T-helper 2 cell treated with Interferon-gamma antibody and Interleukin-4, amounts not matched to agents 5 μg/mL and 100 μg/mL, for 36 hours (primary cell): ENCODE measurements at regions not wholly inside any gene's neighbourhood (a gene's known extent, or its start where the extent isn't known, plus 50 kb on each side); places are given as distances from the start of the nearest gene placed in this dataset.

Experiments
- DNase-seq: peaks from one replicate; pipeline ENCODE4 v3.0.0; 2021; ENCODE audit warnings: low spot score
- H3K27ac Mint-ChIP-seq: one replicate; pipeline ENCODE4 v1.8.0; 2021; ENCODE audit warnings: mild to moderate bottlenecking, mixed read lengths
- H3K27me3 Mint-ChIP-seq: one replicate; pipeline ENCODE4 v1.8.0; 2021; ENCODE audit warnings: low read depth, mixed read lengths
- H3K36me3 Mint-ChIP-seq: one replicate; pipeline ENCODE4 v1.8.0; 2021; ENCODE audit warnings: low read depth, mixed read lengths
- H3K4me1 Mint-ChIP-seq: one replicate; pipeline ENCODE4 v1.8.0; 2021; ENCODE audit warnings: low read depth, mixed read lengths
- H3K4me3 Mint-ChIP-seq: one replicate; pipeline ENCODE4 v1.8.0; 2022; ENCODE audit warnings: mild to moderate bottlenecking, moderate library complexity, mixed read lengths
- H3K9me3 Mint-ChIP-seq: one replicate; pipeline ENCODE4 v1.8.0; 2021; ENCODE audit warnings: mixed read lengths

DNA sequence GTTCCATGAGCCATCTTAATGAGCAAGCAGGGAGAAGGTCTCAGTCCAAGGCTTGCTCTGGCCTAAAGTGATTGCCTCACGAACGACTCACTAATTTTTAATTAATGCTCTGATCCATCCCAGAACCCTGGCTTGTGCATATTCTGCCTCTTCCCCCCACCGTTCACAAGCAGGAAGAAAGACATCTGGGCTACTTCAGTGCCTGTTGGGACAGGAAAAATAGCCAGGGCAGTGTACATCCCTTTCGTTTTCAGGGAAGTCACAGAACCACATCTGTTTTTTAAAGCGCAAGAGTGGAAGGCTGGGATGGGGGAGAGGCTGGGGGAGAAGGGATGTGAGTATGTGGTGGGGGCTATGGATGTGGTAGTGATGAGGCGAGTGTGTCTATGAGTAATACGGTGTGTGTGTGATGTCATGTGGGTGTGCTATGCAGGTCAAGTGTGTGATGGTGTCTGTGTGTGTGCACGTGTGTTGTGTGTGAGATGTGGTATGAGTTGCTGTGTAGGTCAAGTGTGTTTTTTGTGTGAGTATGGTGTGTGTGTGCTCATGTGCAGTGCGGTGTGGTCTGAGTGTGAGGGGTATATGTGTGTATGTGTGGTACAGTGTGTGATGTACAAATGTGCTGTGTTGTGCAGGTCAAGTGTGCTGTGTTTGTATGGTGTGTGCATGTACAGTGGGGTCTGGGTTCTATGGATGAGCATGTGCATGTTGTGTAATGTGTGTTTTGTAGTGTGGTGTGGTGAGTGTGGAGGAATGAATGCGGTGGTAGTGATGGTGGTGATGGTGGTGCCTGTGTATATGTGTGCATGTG lies 64.9 kb upstream of the SYT6 start:
- H3K4me3 Mint-ChIP-seq = no peak overlapping the region
- H3K27ac Mint-ChIP-seq = no peak overlapping the region
- no peaks in the 10 kb centered on the region for H3K27me3 Mint-ChIP-seq
- H3K4me1 Mint-ChIP-seq = no peaks in the 10 kb centered on the region
- no peak for DNase-seq
- H3K36me3 Mint-ChIP-seq = no peaks in the 10 kb centered on the region
- no peaks in the 10 kb centered on the region for H3K9me3 Mint-ChIP-seq

DNA sequence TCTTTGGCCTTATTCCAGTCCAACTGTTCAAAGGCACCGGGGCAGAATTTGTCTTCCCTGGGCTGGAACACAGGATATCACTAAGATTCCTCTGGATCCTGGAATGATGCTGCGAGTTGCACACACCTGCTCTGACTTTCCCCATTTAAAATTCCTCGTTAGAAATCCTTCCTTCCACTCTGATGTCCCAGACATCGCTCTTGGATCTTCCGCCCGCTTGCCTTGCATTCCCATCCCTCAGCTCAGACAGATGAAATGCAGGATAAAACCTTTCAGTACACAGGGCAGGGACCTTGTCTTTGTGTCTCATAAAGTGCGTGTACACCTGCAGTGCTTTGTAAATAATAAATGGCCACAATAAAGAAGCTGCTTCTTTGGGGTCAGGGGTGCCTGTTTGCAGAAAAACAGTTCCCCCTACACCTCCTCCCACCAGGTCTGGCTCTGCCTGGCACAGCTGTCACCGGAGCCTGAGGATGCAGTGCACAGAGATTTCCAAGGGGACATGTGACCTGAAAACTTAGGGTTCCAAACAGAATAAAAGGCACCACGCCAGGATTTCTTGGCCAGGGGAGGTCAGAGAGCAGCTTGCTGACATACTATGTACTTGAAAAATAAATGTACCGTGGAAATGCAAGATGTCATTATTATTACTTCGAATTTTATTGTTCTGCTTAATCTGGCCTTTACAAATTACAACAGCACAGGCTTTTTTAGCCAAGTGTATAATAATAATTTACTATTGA lies 62.9 kb upstream of the SYT6 start:
- Mint-ChIP-seq H3K36me3 (no peaks in the 10 kb centered on the region), H3K4me3 (no peak overlapping the region), H3K27ac (no peak overlapping the region), H3K9me3 (no peaks in the 10 kb centered on the region), H3K27me3 (peaks cover 6% of the 10 kb centered on the region), H3K4me1 (no peaks in the 10 kb centered on the region)
- no peak for DNase-seq

DNA sequence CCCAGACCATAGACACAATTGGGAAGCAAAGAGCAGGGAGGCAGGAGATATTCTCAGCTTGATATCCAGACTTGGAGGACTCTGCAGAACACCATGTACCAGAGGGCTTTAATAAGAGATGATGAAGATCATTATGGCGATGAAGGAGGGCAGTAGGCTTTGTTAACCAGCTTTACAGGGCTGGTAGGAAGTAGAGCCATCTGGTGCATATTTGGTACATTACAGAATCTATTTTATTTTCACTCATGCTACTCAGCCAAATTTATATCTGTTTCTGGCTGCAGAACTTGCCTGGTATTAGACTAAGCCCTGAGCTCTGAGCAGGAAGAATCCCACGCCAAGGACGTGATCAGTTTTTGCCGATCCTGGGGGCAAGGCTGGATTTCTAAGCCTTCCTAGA lies 61.8 kb upstream of the SYT6 start:
- no peaks in the 10 kb centered on the region for H3K36me3 Mint-ChIP-seq
- H3K27me3 Mint-ChIP-seq = peaks cover 6% of the 10 kb centered on the region
- no peaks in the 10 kb centered on the region for H3K4me1 Mint-ChIP-seq
- H3K9me3 Mint-ChIP-seq = no peaks in the 10 kb centered on the region
- H3K4me3 Mint-ChIP-seq = no peak overlapping the region
- H3K27ac Mint-ChIP-seq = no peak overlapping the region
- DNase-seq = no peak

DNA sequence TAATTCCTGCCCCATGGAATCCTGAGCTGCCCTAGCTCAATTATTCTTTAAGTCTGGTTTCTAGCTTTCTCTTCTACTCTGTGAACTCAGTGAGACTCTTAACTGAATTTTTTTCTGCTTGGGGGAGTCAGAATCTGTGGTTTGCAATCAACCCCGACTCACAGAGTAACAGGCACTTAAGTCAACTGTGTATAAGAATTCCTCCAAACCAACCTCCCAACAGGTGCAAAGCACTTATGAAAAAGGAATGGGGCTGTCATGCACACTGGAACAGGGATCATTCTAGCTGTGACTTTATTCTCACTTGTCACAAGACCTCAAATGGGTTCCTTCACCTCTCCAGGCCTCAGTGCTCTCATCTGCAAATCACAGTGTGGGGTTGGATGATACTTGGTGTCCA lies 60.3 kb upstream of the SYT6 start:
- H3K4me3 Mint-ChIP-seq = no peak overlapping the region
- no peaks in the 10 kb centered on the region for H3K36me3 Mint-ChIP-seq
- no peak overlapping the region for H3K27ac Mint-ChIP-seq
- H3K27me3 Mint-ChIP-seq = peaks cover 11% of the 10 kb centered on the region
- no peaks in the 10 kb centered on the region for H3K9me3 Mint-ChIP-seq
- no peak for DNase-seq
- H3K4me1 Mint-ChIP-seq = no peaks in the 10 kb centered on the region

DNA sequence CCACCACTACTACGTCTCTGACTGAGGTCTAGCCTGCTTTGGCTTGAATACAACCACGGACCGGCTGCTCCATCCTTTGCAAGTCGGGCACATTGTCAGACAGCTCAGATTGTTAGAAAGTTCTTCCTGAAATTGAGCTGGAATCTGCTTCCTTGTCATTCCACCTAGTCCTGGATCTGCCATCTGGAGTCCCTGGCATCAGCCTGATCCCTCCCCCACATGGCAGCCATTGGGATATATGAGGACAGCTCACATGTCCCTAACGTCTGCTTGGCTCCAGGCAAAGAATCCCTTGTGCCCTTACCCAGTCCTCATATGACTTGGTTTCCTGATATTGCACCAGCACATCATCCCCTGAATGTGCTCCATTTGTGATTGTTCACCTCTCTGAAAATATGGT lies 56.3 kb upstream of the SYT6 start:
- Mint-ChIP-seq H3K9me3 (no peaks in the 10 kb centered on the region), H3K4me1 (no peaks in the 10 kb centered on the region), H3K36me3 (no peaks in the 10 kb centered on the region), H3K27me3 (peaks cover 25% of the 10 kb centered on the region), H3K27ac (no peak overlapping the region), H3K4me3 (no peak overlapping the region)
- DNase-seq = no peak

DNA sequence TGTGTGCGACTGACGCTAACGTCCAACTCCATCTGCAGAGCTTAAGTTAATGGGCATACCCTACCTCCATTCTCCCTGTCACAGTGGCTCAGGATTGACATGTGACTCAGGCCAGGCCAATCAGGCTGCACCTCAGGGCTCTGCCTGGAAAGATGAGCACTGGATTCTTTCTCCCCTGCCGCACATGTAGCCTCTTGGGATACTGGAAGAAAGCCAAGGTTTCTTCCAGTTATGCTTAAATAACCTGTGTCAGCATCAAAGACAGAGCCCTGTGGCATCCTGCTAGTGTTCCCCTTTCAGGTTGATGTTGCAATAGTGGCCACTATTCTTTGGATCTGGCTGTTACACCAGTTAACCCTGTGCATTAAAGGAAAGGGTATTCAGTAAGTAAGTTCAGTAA lies 55.0 kb upstream of the SYT6 start:
- Mint-ChIP-seq H3K27me3 (peaks cover 27% of the 10 kb centered on the region), H3K4me3 (no peak overlapping the region), H3K4me1 (no peaks in the 10 kb centered on the region), H3K27ac (no peak overlapping the region), H3K36me3 (no peaks in the 10 kb centered on the region), H3K9me3 (no peaks in the 10 kb centered on the region)
- DNase-seq = no peak

DNA sequence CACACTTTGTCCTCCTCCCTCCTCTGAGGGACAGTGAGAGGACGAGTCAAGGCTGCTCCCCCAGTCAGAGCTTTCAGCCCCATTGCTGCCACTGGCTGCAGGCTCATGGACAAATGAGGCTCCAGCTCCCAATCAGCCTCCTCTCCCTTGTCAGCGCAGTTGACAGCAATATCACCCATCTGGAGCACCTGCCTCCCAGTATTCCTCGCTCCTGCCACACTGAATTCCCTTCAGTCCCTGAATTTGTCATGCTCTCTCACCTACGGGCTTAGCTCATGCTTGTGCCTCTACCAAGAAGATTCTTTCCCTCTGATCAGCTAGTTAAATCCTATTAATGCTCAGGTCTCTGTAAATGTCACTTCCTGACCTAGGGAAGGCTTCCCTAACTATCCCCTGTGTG lies 54.4 kb upstream of the SYT6 start:
- Mint-ChIP-seq H3K27me3 (peaks cover 29% of the 10 kb centered on the region), H3K27ac (no peak overlapping the region)

DNA sequence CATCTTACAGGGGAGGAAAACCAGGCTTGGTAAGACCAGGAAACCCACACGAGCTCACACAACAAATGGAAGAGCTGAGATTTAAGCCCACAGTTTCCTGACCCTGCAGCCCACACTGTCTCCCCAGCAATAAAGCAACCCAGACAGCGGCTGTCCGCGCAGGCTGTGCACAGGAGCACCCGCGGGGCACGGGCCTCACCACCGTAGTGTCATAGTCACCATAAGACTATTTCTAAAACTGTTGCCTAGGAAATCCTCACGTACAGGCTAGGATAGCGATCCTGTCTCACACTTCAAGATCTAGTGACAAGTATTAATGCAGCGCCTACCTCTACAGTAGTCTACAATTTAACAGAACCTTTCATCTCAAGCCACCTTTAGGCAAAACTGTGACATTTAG lies 54.0 kb upstream of the SYT6 start:
- Mint-ChIP-seq H3K27ac (no peak overlapping the region), H3K4me3 (no peak overlapping the region), H3K9me3 (no peaks in the 10 kb centered on the region), H3K27me3 (peaks cover 25% of the 10 kb centered on the region), H3K4me1 (no peaks in the 10 kb centered on the region), H3K36me3 (no peaks in the 10 kb centered on the region)
- DNase-seq = no peak

More for the DNA sequence above, 54.4 kb upstream of the SYT6 start:
- no peaks in the 10 kb centered on the region for H3K36me3 Mint-ChIP-seq
- H3K9me3 Mint-ChIP-seq = no peaks in the 10 kb centered on the region
- H3K4me1 Mint-ChIP-seq = no peaks in the 10 kb centered on the region
- no peak overlapping the region for H3K4me3 Mint-ChIP-seq
- DNase-seq = no peak

DNA sequence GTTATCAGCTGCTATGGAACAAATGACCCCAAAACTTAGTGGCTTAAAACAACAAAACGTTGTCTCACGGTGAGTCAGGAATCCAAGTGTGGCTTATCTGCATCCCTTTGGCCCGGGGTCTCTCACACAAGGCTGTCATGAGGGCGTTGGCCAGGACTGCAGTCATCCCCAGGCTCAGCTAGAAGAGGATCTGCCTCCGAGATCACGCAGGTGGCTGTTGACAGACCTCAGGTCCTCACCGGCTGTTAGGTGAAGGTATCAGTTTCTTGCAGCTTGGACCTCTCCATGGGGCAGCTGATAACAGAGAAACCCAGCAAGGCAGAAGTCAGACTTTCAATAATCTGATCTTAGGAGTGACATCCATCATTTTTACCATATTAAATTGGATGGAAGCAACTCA lies 52.7 kb upstream of the SYT6 start:
- Mint-ChIP-seq H3K4me3 (no peak overlapping the region), H3K4me1 (no peaks in the 10 kb centered on the region), H3K27me3 (peaks cover 24% of the 10 kb centered on the region), H3K27ac (no peak overlapping the region), H3K9me3 (no peaks in the 10 kb centered on the region), H3K36me3 (no peaks in the 10 kb centered on the region)
- DNase-seq = no peak

DNA sequence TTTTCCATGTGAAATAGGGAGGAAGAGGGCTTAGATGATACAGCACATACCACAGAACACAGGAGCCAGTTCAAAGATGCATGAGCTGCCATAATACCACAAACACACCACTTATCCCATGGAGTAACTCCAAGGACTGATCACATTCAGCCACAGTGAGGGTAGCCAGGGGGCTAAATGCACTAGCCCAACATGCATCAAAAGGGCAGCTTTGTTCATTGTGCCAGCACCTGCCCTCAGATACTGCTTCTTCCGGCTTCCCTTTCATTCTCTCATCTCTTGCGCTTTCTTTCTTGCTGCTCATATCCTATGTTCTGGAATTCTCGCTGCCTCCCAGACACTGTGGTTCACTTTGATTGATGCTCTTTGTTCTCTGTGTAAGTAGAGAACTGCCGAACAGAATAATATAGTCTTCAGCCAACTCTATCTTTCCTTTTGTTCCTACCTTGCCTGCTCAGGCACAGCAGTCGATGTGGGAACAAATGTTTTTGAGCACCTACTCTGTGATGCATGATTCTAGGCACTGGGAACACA lies 50.0 kb upstream of the SYT6 start:
- DNase-seq = no peak
- no peak overlapping the region for H3K4me3 Mint-ChIP-seq
- H3K4me1 Mint-ChIP-seq = no peaks in the 10 kb centered on the region
- H3K27me3 Mint-ChIP-seq = peaks cover 28% of the 10 kb centered on the region
- no peaks in the 10 kb centered on the region for H3K9me3 Mint-ChIP-seq
- no peak overlapping the region for H3K27ac Mint-ChIP-seq
- no peaks in the 10 kb centered on the region for H3K36me3 Mint-ChIP-seq
